Stimulated activated CD4-positive, alpha-beta T cell treated with anti-CD3 and anti-CD28 coated beads, Interleukin-2, amount 100 ng/mL, for 24 hours (primary cell): ENCODE measurements at regions not wholly inside any gene's neighbourhood (a gene's known extent, or its start where the extent isn't known, plus 50 kb on each side); places are given as distances from the start of the nearest gene placed in this dataset.

Experiments used
- DNase-seq, 2 donors: peaks; one replicate each; pipeline ENCODE4 v3.0.0-alpha.2; 2020

- no peak for DNase-seq
Measured at GRCh38 chr14:22411398-22412055, 177.5 kb downstream of the DAD1 start.

GRCh38 chr14:22410497-22410896 lies 178.5 kb downstream of the DAD1 start:
- DNase-seq: no peak

GRCh38 chr14:22409006-22409405 lies 180.0 kb downstream of the DAD1 start:
- no peak for DNase-seq

- DNase-seq: no peak
Measured at GRCh38 chr14:22408547-22408946, 180.5 kb downstream of the DAD1 start.

GRCh38 chr14:22407033-22407432 lies 182.0 kb downstream of the DAD1 start:
- no peak for DNase-seq

GRCh38 chr14:22405201-22405600 lies 183.8 kb downstream of the DAD1 start:
- no peak for DNase-seq

- no peak for DNase-seq
Measured at GRCh38 chr14:22403296-22403695, 185.7 kb downstream of the DAD1 start.

GRCh38 chr14:22400655-22401259 lies 188.3 kb downstream of the DAD1 start:
- no peak for DNase-seq

- DNase-seq: no peak
Measured at GRCh38 chr14:22399776-22400175, 189.2 kb downstream of the DAD1 start.

GRCh38 chr14:22397221-22397737 lies 191.7 kb downstream of the DAD1 start:
- DNase-seq: no peak

- DNase-seq: no peak
Measured at GRCh38 chr14:22395803-22396202, 193.2 kb downstream of the DAD1 start.

- DNase-seq: no peak
Measured at GRCh38 chr14:22394616-22395015, 194.4 kb downstream of the DAD1 start.

GRCh38 chr14:22393796-22394195 lies 195.2 kb downstream of the DAD1 start:
- no peak for DNase-seq

GRCh38 chr14:22391908-22392565 lies 197.0 kb downstream of the DAD1 start:
- DNase-seq: no peak

GRCh38 chr14:22390824-22391461 lies 198.1 kb downstream of the DAD1 start:
- DNase-seq: no peak

GRCh38 chr14:22390195-22390594 lies 198.8 kb downstream of the DAD1 start:
- DNase-seq: no peak

- DNase-seq: no peak
Measured at GRCh38 chr14:22388669-22389595, 200.1 kb downstream of the DAD1 start.

GRCh38 chr14:22387776-22388241 lies 201.2 kb downstream of the DAD1 start:
- DNase-seq: no peak

GRCh38 chr14:22386924-22387775 lies 201.9 kb downstream of the DAD1 start:
- no peak for DNase-seq

- DNase-seq: no peak
Measured at GRCh38 chr14:22384974-22385526, 204.0 kb downstream of the DAD1 start.

GRCh38 chr14:22384167-22384549 lies 204.9 kb downstream of the DAD1 start:
- DNase-seq: no peak
